Cardiac fibroblast (primary cell): ENCODE measurements at regions not wholly inside any gene's neighbourhood (a gene's known extent, or its start where the extent isn't known, plus 50 kb on each side); places are given as distances from the start of the nearest gene placed in this dataset.

Experiments used
- DNase-seq, 2 donors: peaks; one replicate each; pipeline versions ENCODE4 v3.0.0 to v3.0.0-alpha.2; 2010; ENCODE audit warnings: low read depth in 2 of 2
- H3K4me3 ChIP-seq, 2 donors: replicated peaks in 1 of 2; 1 replicate in 1 of 2; 2 replicates in 1 of 2; pipeline ENCODE4 v1.5.1; 2011; ENCODE audit warnings: low read depth in 2 of 2, low read length in 2 of 2, mild to moderate bottlenecking in 2 of 2, moderate library complexity in 1 of 2
- CTCF ChIP-seq: IDR thresholded peaks from one replicate; pipeline ENCODE4 v1.5.1; 2011; ENCODE audit warnings: low read depth, mild to moderate bottlenecking, low read length, inconsistent platforms

GRCh38 chr5:97918057-97918456 lies 735.0 kb upstream of the RIOK2 start:
- no peak overlapping the region for H3K4me3 ChIP-seq
- TF ChIP-seq CTCF, result no peak
- DNase-seq, result no peak

DNA sequence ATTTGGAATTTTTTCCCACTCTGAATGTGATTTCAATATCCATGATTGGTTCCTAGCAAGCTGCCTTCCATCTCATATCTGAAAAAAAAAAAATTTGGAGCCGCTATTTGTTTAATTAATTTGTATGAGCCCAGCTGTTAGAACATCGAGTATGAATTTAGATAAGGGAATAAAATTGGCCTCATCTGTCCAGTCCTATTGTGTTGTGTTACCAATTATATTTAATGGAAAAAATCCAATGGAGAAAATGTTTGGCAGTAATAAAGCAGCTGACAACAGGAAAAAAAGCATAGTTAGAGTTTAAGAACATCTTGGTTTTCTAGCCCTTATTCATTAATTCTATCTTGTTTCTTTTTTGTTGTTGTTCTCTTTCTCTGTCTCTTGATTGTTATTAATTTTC lies 735.6 kb upstream of the RIOK2 start:
- TF ChIP-seq CTCF, result no peak
- no peak for DNase-seq
- no peak overlapping the region for H3K4me3 ChIP-seq

DNA sequence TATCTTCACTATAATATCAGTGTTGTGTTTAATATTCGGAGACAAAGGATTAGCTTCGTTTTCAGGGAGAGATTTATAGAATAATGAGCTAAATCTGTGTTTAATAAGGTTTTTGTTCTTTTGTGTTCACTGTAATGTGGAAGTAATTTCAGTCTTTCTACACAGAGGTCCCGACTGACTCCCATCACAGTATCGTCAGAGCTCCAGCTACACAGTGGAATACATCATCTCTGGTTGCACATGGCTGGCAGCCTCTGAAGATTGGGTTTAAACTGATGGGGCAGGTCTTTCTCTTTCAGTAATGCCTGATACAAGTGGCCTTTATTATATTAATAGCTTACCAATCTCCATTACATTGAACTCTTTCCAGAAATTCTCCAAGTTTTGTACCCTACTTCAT lies 736.7 kb upstream of the RIOK2 start:
- no peak overlapping the region for H3K4me3 ChIP-seq
- TF ChIP-seq CTCF, result no peak
- DNase-seq, result no peak

DNA sequence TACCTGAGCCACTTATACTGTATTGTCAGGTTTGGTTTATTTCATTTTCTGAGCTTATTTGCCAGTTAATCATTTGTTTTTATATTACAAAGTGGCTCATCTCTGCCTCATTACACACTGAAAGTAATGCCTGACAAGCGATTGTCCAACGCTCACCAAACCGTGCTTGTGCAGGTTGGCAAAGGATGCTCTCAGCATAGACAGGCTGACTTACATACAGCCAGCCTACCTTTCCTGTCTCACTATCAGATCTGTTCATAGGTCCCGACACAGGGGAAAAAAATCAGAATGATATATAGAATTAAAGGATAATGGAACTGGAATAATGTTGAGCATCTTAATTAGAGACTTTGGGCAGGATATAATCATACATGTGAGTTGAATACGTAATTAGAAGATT lies 739.7 kb upstream of the RIOK2 start:
- TF ChIP-seq CTCF, result no peak
- H3K4me3 ChIP-seq, result no peak overlapping the region
- DNase-seq, result no peak

DNA sequence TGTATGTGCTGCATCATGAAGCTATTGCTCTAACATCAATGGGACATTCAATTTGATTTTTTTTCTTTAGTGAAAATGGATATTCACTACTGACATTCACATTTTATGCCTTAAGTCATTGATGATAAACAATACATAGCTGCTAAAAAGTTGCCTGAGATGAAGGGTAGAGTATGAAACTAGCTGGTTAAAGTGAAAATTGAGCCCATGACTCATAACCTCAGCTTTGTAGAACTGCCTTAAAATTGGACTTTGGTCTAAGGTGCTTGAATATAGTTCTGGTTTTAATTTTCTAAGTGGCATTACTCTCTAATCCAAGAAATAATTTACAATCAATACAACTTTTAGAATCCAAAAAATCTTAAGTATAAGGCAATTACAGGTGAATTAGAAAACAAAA lies 740.4 kb upstream of the RIOK2 start:
- H3K4me3 ChIP-seq, result no peak overlapping the region
- no peak for DNase-seq
- TF ChIP-seq CTCF, result no peak

DNA sequence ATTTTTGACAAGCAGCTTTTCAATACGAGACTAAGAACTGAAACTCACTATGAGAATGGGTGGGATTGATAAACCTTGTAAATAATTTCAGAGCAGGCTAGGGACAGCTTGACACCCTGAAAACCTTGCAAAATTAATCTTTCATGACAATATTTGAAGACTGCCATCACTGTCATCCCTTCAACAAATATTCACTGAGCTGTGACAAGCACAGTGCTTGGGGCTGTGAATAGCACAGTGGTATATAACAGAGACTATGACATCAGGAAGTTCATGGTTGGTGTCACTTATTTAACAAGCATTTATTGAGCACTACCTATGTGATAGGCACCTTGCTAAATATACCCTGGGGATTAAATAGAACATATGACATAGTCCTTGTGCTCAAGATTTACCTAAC lies 741.0 kb upstream of the RIOK2 start:
- TF ChIP-seq CTCF, result no peak
- H3K4me3 ChIP-seq, result no peak overlapping the region
- no peak for DNase-seq

GRCh38 chr5:97929383-97929782 lies 746.3 kb upstream of the RIOK2 start:
- DNase-seq, result peak in 1 of 2 donors; percentile 44
- TF ChIP-seq CTCF, result no peak
- H3K4me3 ChIP-seq, result no peak overlapping the region
